Effector memory CD4-positive, alpha-beta T cell (primary cell): ENCODE measurements at regions not wholly inside any gene's neighbourhood (a gene's known extent, or its start where the extent isn't known, plus 50 kb on each side); places are given as distances from the start of the nearest gene placed in this dataset.

Experiments
- DNase-seq, 3 donors: peaks; one replicate each; pipeline ENCODE4 v3.0.0-alpha.2; 2020
- H3K27ac ChIP-seq: 2 replicates; pipeline ENCODE4 v1.7.0; 2013; ENCODE audit warnings: mild to moderate bottlenecking, low read length, moderate library complexity; ENCODE audit not compliant: insufficient read depth, poor library complexity, severe bottlenecking
- H3K27me3 ChIP-seq: replicated peaks from 2 replicates; pipeline ENCODE4 v1.7.0; 2013; ENCODE audit warnings: mild to moderate bottlenecking, low read length; ENCODE audit not compliant: insufficient read depth, control insufficient read depth, poor library complexity, severe bottlenecking
- H3K36me3 ChIP-seq: 2 replicates; pipeline ENCODE4 v1.7.0; 2013; ENCODE audit warnings: mild to moderate bottlenecking, low read length, moderate library complexity; ENCODE audit not compliant: control insufficient read depth, insufficient read depth
- H3K4me1 ChIP-seq: 2 replicates; pipeline ENCODE4 v1.7.0; 2013; ENCODE audit warnings: low read length, mild to moderate bottlenecking; ENCODE audit not compliant: control insufficient read depth, insufficient read depth, poor library complexity, severe bottlenecking
- H3K4me3 ChIP-seq: 2 replicates; pipeline ENCODE4 v1.7.0; 2013; ENCODE audit warnings: low read length, low read depth, mild to moderate bottlenecking; ENCODE audit not compliant: insufficient read depth, poor library complexity, severe bottlenecking
- H3K9me3 ChIP-seq: 2 replicates; pipeline ENCODE4 v1.7.0; 2013; ENCODE audit warnings: mild to moderate bottlenecking, low read length, moderate library complexity; ENCODE audit not compliant: control insufficient read depth

- Histone ChIP-seq H3K27ac (no peak overlapping the region), H3K4me1 (no peaks in the 10 kb centered on the region), H3K9me3 (no peaks in the 10 kb centered on the region), H3K4me3 (no peak overlapping the region), H3K27me3 (no peaks in the 10 kb centered on the region), H3K36me3 (no peaks in the 10 kb centered on the region)
- DNase-seq: no peak
These were observed 148.6 kb upstream of the NR2F2 start for GRCh38 chr15:96181873-96182301.

- no peak overlapping the region for H3K27ac ChIP-seq
- no peak for DNase-seq
These were observed 147.6 kb upstream of the NR2F2 start for GRCh38 chr15:96182736-96183513.

GRCh38 chr15:96183514-96183850 is 147.0 kb upstream of the NR2F2 start:
- DNase-seq: no peak
- no peaks in the 10 kb centered on the region for H3K4me1 ChIP-seq
- no peak overlapping the region for H3K27ac ChIP-seq

More at GRCh38 chr15:96182736-96183513, 147.6 kb upstream of the NR2F2 start:
- Histone ChIP-seq H3K27me3 (no peaks in the 10 kb centered on the region), H3K36me3 (no peaks in the 10 kb centered on the region), H3K4me3 (no peak overlapping the region), H3K9me3 (no peaks in the 10 kb centered on the region), H3K4me1 (no peaks in the 10 kb centered on the region)

GRCh38 chr15:96183867-96184266 is 146.6 kb upstream of the NR2F2 start:
- no peak for DNase-seq
- H3K9me3 ChIP-seq: no peaks in the 10 kb centered on the region
- no peak overlapping the region for H3K4me3 ChIP-seq
- H3K27me3 ChIP-seq: no peaks in the 10 kb centered on the region
- no peaks in the 10 kb centered on the region for H3K4me1 ChIP-seq
- no peak overlapping the region for H3K27ac ChIP-seq
- H3K36me3 ChIP-seq: no peaks in the 10 kb centered on the region

More at GRCh38 chr15:96183514-96183850, 147.0 kb upstream of the NR2F2 start:
- H3K9me3 ChIP-seq: no peaks in the 10 kb centered on the region
- no peaks in the 10 kb centered on the region for H3K36me3 ChIP-seq
- H3K27me3 ChIP-seq: no peaks in the 10 kb centered on the region
- H3K4me3 ChIP-seq: no peak overlapping the region

- Histone ChIP-seq H3K27me3 (no peaks in the 10 kb centered on the region), H3K27ac (no peak overlapping the region), H3K4me1 (no peaks in the 10 kb centered on the region), H3K36me3 (no peaks in the 10 kb centered on the region), H3K9me3 (no peaks in the 10 kb centered on the region), H3K4me3 (no peak overlapping the region)
- DNase-seq: no peak
These were observed 146.2 kb upstream of the NR2F2 start for GRCh38 chr15:96184297-96184696.

GRCh38 chr15:96186105-96186504 is 144.4 kb upstream of the NR2F2 start:
- no peak overlapping the region for H3K27ac ChIP-seq
- H3K36me3 ChIP-seq: no peaks in the 10 kb centered on the region
- no peak overlapping the region for H3K4me3 ChIP-seq
- no peaks in the 10 kb centered on the region for H3K9me3 ChIP-seq
- no peaks in the 10 kb centered on the region for H3K27me3 ChIP-seq
- DNase-seq: no peak
- no peaks in the 10 kb centered on the region for H3K4me1 ChIP-seq

GRCh38 chr15:96187341-96188305 is 142.9 kb upstream of the NR2F2 start:
- Histone ChIP-seq H3K27me3 (no peaks in the 10 kb centered on the region), H3K9me3 (no peaks in the 10 kb centered on the region), H3K36me3 (no peaks in the 10 kb centered on the region), H3K4me3 (no peak overlapping the region), H3K4me1 (no peaks in the 10 kb centered on the region), H3K27ac (no peak overlapping the region)
- no peak for DNase-seq

- Histone ChIP-seq H3K36me3 (no peaks in the 10 kb centered on the region), H3K27ac (no peak overlapping the region), H3K27me3 (no peaks in the 10 kb centered on the region), H3K4me1 (no peaks in the 10 kb centered on the region), H3K4me3 (no peak overlapping the region), H3K9me3 (no peaks in the 10 kb centered on the region)
- no peak for DNase-seq
These were observed 132.8 kb upstream of the NR2F2 start for GRCh38 chr15:96197721-96198120.

GRCh38 chr15:96199111-96199510 is 131.4 kb upstream of the NR2F2 start:
- Histone ChIP-seq H3K9me3 (no peaks in the 10 kb centered on the region), H3K27me3 (no peaks in the 10 kb centered on the region), H3K27ac (no peak overlapping the region), H3K4me3 (no peak overlapping the region), H3K4me1 (no peaks in the 10 kb centered on the region), H3K36me3 (no peaks in the 10 kb centered on the region)
- DNase-seq: no peak
